Neural crest cell (in vitro differentiated cells): ENCODE measurements at regions not wholly inside any gene's neighbourhood (a gene's known extent, or its start where the extent isn't known, plus 50 kb on each side); places are given as distances from the start of the nearest gene placed in this dataset.

Experiments
- DNase-seq: peaks from one replicate; pipeline ENCODE4 v3.0.0; 2021; ENCODE audit warnings: low read depth, mixed read lengths, low spot score
- H3K27ac Mint-ChIP-seq: one replicate; pipeline ENCODE4 v1.8.0; 2021; ENCODE audit warnings: mild to moderate bottlenecking, mixed read lengths; ENCODE audit not compliant: unreplicated experiment
- H3K27me3 Mint-ChIP-seq: 2 replicates; pipeline ENCODE4 v1.8.0; 2021; ENCODE audit warnings: low read depth, mild to moderate bottlenecking, mixed read lengths
- H3K36me3 Mint-ChIP-seq: 2 replicates; pipeline ENCODE4 v1.8.0; 2021; ENCODE audit warnings: low read depth, mild to moderate bottlenecking, mixed read lengths
- H3K4me1 Mint-ChIP-seq: 2 replicates; pipeline ENCODE4 v1.8.0; 2021; ENCODE audit warnings: mixed read lengths
- H3K4me3 Mint-ChIP-seq: one replicate; pipeline ENCODE4 v1.8.0; 2021; ENCODE audit warnings: mild to moderate bottlenecking, mixed read lengths
- H3K9me3 Mint-ChIP-seq: 2 replicates; pipeline ENCODE4 v1.8.0; 2021; ENCODE audit warnings: mixed read lengths
- TF ChIP-seq, protein P1 (sequence below): fragments of 200-600 bp; sonication (generic); conservative IDR thresholded peaks from 2 replicates; pipeline ENCODE4 v1.5.0; 2021; ENCODE audit warnings: antibody characterized with exemption, mild to moderate bottlenecking

DNA sequence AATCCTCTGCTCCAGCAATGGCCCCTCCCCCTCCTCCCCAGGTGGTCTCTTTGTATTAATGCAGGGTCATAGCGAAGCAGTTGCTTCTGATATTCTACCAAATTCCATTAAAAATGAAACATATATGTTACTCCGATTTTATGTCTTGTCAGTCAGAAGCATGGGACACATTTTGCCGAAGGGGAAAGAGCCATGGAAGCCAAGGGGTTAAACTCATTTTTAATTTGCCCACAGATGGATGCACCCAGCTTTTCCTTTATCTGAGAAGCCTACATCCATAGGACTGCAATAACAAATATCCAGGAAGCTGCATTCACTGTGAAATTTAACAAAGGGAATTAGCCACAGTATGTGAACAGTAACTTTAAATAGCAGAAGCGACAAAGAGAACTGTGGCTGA is 688.2 kb downstream of the QKI start:
- no peak for DNase-seq
- Mint-ChIP-seq H3K4me3 (peak overlapping the region; percentile 78), H3K36me3 (no peaks in the 10 kb centered on the region), H3K27me3 (no peaks in the 10 kb centered on the region), H3K9me3 (peaks cover 4% of the 10 kb centered on the region), H3K27ac (peak overlapping the region; percentile 92), H3K4me1 (peaks cover 77% of the 10 kb centered on the region)
- TF ChIP-seq, protein P1, sequence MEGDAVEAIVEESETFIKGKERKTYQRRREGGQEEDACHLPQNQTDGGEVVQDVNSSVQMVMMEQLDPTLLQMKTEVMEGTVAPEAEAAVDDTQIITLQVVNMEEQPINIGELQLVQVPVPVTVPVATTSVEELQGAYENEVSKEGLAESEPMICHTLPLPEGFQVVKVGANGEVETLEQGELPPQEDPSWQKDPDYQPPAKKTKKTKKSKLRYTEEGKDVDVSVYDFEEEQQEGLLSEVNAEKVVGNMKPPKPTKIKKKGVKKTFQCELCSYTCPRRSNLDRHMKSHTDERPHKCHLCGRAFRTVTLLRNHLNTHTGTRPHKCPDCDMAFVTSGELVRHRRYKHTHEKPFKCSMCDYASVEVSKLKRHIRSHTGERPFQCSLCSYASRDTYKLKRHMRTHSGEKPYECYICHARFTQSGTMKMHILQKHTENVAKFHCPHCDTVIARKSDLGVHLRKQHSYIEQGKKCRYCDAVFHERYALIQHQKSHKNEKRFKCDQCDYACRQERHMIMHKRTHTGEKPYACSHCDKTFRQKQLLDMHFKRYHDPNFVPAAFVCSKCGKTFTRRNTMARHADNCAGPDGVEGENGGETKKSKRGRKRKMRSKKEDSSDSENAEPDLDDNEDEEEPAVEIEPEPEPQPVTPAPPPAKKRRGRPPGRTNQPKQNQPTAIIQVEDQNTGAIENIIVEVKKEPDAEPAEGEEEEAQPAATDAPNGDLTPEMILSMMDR, result no peak

DNA sequence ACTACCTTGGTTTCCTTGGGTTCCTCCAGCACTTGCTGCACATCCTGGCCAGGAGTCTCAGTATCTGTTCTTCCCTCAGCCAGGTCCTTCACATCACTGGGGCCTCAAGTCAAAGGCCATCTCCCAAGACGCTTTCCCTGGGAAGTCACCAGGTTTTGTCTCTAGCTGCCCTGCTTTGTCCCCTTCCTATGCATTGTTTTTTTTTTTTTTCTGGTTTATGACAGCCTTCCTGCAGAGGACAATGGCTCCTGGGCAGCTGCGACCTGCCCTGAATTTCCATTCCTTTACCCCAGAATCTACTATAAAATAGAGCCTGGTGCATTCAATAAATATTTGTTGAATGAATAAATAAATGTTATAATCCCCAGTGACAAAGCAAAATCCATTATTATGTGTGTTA is 687.3 kb downstream of the QKI start:
- peak overlapping the region; percentile 78 for H3K4me3 Mint-ChIP-seq
- DNase-seq, result no peak
- H3K9me3 Mint-ChIP-seq, result peaks cover 4% of the 10 kb centered on the region
- H3K27ac Mint-ChIP-seq, result peak overlapping the region; percentile 92
- no peaks in the 10 kb centered on the region for H3K36me3 Mint-ChIP-seq
- TF ChIP-seq, protein P1, result no peak
- H3K4me1 Mint-ChIP-seq, result peaks cover 80% of the 10 kb centered on the region
- H3K27me3 Mint-ChIP-seq, result no peaks in the 10 kb centered on the region

DNA sequence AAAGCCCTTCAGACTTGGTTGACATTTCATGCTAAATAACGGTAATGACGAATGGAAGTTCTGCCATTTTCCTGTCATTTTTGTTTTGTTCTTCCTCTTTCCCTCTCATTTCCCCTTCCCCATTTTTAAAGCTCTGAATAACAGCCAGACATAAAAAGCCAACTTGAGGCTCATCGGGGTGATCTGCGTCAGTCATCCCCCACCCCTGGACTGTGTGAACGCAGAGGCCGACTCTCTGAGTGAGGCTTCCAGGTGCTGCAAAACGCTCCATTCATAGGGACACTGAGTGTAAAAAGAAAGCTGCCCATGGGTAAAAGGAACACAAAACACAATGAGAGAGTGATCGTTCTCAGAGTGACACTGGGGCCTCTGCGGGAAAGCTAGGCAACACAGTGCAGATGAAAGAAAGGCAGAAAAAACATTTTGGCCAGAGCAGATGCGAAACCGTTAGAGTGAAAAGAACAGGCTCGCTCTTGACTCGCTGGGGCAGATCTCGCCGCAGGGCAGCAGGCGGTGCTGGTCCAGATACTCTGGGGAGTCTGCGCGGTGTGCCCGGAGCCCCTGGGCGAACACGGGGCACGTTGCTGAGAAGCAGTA is 684.8 kb downstream of the QKI start:
- peaks cover 84% of the 10 kb centered on the region for H3K4me1 Mint-ChIP-seq
- peak overlapping the region; percentile 94 for H3K27ac Mint-ChIP-seq

DNA sequence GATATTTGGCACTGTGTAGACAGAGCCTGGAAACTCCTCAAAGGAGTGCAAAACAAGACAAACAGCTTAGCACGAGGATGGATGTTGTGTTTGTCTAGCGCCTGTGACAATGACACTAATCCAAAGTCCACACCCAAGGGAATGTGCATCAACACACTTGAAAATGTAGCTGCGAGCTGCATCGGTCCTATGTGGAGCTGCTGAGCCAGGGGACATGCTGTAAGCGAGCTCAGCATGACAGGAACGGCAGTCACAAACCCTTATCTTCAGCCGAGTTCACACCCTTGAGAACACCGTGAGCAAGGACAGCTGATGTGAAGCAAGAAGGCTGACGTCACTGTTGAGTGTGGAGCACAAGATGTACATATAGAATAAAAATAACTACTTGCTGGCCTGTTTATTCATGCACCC is 684.3 kb downstream of the QKI start:
- DNase-seq, result no peak
- peaks cover 81% of the 10 kb centered on the region for H3K4me1 Mint-ChIP-seq
- peaks cover 10% of the 10 kb centered on the region for H3K9me3 Mint-ChIP-seq
- TF ChIP-seq, protein P1, result no peak
- peak overlapping the region; percentile 94 for H3K27ac Mint-ChIP-seq
- peak overlapping the region; percentile 59 for H3K4me3 Mint-ChIP-seq
- peaks cover 15% of the 10 kb centered on the region for H3K36me3 Mint-ChIP-seq
- H3K27me3 Mint-ChIP-seq, result no peaks in the 10 kb centered on the region

More for the DNA sequence above, 684.8 kb downstream of the QKI start:
- peaks cover 9% of the 10 kb centered on the region for H3K9me3 Mint-ChIP-seq
- peak; percentile 58 for DNase-seq
- H3K4me3 Mint-ChIP-seq, result peak overlapping the region; percentile 59
- TF ChIP-seq, protein P1, result no peak
- peaks cover 13% of the 10 kb centered on the region for H3K36me3 Mint-ChIP-seq
- H3K27me3 Mint-ChIP-seq, result no peaks in the 10 kb centered on the region

DNA sequence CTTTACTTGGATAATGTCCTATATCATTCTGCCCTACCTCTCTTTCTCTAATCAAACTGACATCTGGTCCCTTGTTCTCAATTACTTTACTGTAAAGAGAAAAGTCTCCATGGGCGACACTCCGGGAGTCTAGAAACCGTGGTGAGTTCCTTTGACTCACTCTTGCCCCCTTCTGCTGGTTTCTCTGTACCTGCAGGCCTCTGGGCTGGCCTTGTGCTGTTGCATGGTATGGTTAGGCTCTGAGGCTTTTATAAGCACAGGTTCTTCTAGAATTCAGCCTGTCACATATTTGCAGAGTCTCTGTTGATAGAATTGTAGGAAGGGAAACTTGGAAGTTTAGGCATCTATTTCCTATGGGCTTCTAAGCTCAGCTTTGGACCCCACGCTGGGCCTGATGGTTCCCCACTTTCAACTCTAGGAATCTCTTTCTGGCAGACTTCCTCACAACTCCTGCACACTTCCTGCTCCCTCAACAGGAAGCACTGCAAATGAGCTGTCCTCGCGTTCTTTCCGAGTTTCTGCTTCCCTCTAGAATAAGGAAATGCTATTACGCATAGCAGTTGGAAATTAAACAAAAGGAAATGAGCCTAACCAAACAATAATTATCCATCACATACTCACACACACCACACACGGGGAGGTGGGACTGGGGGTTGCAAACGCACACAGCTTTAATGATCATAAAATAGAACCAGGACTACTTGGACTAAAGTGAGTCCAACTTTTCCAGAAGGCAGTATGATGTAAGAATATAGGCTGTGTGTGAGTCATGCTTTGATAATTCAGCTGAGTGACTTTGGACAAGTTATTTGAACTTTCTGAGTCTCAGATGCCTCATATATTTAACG is 683.3 kb downstream of the QKI start:
- no peaks in the 10 kb centered on the region for H3K27me3 Mint-ChIP-seq
- H3K36me3 Mint-ChIP-seq, result peaks cover 22% of the 10 kb centered on the region
- H3K9me3 Mint-ChIP-seq, result peaks cover 10% of the 10 kb centered on the region
- no peak for DNase-seq
- H3K4me3 Mint-ChIP-seq, result peak overlapping the region; percentile 32
- peaks cover 72% of the 10 kb centered on the region for H3K4me1 Mint-ChIP-seq
- TF ChIP-seq, protein P1, result no peak
- peak overlapping the region; percentile 79 for H3K27ac Mint-ChIP-seq
